BJ (cell line): ENCODE measurements at regions not wholly inside any gene's neighbourhood (a gene's known extent, or its start where the extent isn't known, plus 50 kb on each side); places are given as distances from the start of the nearest gene placed in this dataset.

Source experiments
- CTCF ChIA-PET: fragments of 350-600 bp; formaldehyde crosslinking; extraction: SDS; loops from one replicate; lab custom pipeline; 2021; ENCODE audit warnings: antibody characterized with exemption, inconsistent platforms; lab: Yijun Ruan, JAX
- POLR2A ChIA-PET: fragments of 300-600 bp; sonication (Branson Sonifier 250); formaldehyde crosslinking; extraction: SDS; loops from one replicate; lab custom pipeline; 2021; ENCODE audit warnings: antibody characterized with exemption; lab: Charles Lee
- DNase-seq: peaks from one replicate; pipeline ENCODE4 v3.0.0-alpha.2; 2011; ENCODE audit warnings: low read depth
- H3K27me3 ChIP-seq: 2 replicates; pipeline ENCODE4 v1.6.0; 2011; ENCODE audit warnings: low read length; ENCODE audit not compliant: control insufficient read depth, insufficient read depth
- H3K36me3 ChIP-seq: 2 replicates; pipeline ENCODE4 v1.5.1; 2011; ENCODE audit warnings: low read length; ENCODE audit not compliant: control insufficient read depth, insufficient read depth
- H3K4me3 ChIP-seq: 2 replicates; pipeline ENCODE4 v1.5.1; 2011; ENCODE audit warnings: low read depth, mild to moderate bottlenecking, control low read depth, low read length
- TF ChIP-seq, protein P1 (sequence below): IDR thresholded peaks from 2 replicates; pipeline ENCODE4 v1.5.1; 2011; ENCODE audit warnings: low read depth, mild to moderate bottlenecking, control low read depth, inconsistent platforms, low read length, moderate library complexity; ENCODE audit not compliant: insufficient read depth

- Histone ChIP-seq H3K36me3 (no peaks in the 10 kb centered on the region), H3K27me3 (no peaks in the 10 kb centered on the region), H3K4me3 (no peak overlapping the region)
- CTCF ChIA-PET, result no interaction called here
- TF ChIP-seq, protein P1, sequence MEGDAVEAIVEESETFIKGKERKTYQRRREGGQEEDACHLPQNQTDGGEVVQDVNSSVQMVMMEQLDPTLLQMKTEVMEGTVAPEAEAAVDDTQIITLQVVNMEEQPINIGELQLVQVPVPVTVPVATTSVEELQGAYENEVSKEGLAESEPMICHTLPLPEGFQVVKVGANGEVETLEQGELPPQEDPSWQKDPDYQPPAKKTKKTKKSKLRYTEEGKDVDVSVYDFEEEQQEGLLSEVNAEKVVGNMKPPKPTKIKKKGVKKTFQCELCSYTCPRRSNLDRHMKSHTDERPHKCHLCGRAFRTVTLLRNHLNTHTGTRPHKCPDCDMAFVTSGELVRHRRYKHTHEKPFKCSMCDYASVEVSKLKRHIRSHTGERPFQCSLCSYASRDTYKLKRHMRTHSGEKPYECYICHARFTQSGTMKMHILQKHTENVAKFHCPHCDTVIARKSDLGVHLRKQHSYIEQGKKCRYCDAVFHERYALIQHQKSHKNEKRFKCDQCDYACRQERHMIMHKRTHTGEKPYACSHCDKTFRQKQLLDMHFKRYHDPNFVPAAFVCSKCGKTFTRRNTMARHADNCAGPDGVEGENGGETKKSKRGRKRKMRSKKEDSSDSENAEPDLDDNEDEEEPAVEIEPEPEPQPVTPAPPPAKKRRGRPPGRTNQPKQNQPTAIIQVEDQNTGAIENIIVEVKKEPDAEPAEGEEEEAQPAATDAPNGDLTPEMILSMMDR, result no peak
- no peak for DNase-seq
- POLR2A ChIA-PET, result no interaction called here
Measured at GRCh38 chr4:104878936-104879335, 267.7 kb upstream of the TET2 start.

GRCh38 chr4:104879367-104879766 is 267.3 kb upstream of the TET2 start:
- CTCF ChIA-PET, result no interaction called here
- TF ChIP-seq, protein P1, result no peak
- H3K27me3 ChIP-seq, result no peaks in the 10 kb centered on the region
- H3K4me3 ChIP-seq, result no peak overlapping the region
- DNase-seq, result no peak
- POLR2A ChIA-PET, result no interaction called here
- H3K36me3 ChIP-seq, result no peaks in the 10 kb centered on the region

- DNase-seq, result no peak
- ChIA-PET CTCF (no interaction called here), POLR2A (no interaction called here)
- H3K36me3 ChIP-seq, result no peaks in the 10 kb centered on the region
- H3K27me3 ChIP-seq, result no peaks in the 10 kb centered on the region
- TF ChIP-seq, protein P1, result no peak
- no peak overlapping the region for H3K4me3 ChIP-seq
Measured at GRCh38 chr4:104879854-104880253, 266.8 kb upstream of the TET2 start.

- TF ChIP-seq, protein P1, result no peak
- DNase-seq, result no peak
- H3K27me3 ChIP-seq, result no peaks in the 10 kb centered on the region
- ChIA-PET CTCF (no interaction called here), POLR2A (no interaction called here)
- no peaks in the 10 kb centered on the region for H3K36me3 ChIP-seq
- no peak overlapping the region for H3K4me3 ChIP-seq
Measured at GRCh38 chr4:104881136-104881886, 265.4 kb upstream of the TET2 start.

- POLR2A ChIA-PET, result interaction anchor here (0.6 kb wide), 1 partner anchor 530 kb away, joined by 3 read pairs; no protein-coding TSS in a partner anchor
- Histone ChIP-seq H3K27me3 (no peaks in the 10 kb centered on the region), H3K36me3 (no peaks in the 10 kb centered on the region), H3K4me3 (no peak overlapping the region)
- DNase-seq, result no peak
- TF ChIP-seq, protein P1, result no peak
- CTCF ChIA-PET, result no interaction called here
Measured at GRCh38 chr4:104890598-104891275, 255.9 kb upstream of the TET2 start.
